DMS153 treated with DMSO at 0.1 percent for 48 hours (cell line): ENCODE measurements at regions not wholly inside any gene's neighbourhood (a gene's known extent, or its start where the extent isn't known, plus 50 kb on each side); places are given as distances from the start of the nearest gene placed in this dataset.

ENCODE experiments used
- DNase-seq: peaks from one replicate; lab custom pipeline; 2025; ENCODE audit not compliant: unreplicated experiment; lab: John Stamatoyannopoulos, UW

GRCh38 chr11:127898422-127899365 is 688.7 kb downstream of the ETS1 start:
- no peak for DNase-seq

DNA sequence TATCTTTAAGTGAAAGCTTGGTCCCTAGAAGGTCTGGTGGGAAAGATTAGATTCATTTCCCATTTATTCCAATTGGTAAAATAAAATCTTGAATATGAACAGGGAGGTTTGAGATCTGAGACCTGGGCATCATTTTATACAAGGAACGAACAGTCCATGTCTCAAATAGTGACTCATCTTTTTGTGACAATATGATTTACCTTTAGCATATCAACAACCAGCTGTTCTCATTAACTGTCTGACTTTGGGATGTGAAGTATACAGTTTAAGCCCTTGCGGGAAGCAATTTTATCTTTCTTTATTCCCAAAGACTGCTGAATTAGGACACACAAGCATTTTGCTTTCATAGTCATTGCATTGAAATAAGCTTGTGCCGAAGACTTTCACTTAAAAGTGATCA is 691.6 kb downstream of the ETS1 start:
- DNase-seq, result no peak

DNA sequence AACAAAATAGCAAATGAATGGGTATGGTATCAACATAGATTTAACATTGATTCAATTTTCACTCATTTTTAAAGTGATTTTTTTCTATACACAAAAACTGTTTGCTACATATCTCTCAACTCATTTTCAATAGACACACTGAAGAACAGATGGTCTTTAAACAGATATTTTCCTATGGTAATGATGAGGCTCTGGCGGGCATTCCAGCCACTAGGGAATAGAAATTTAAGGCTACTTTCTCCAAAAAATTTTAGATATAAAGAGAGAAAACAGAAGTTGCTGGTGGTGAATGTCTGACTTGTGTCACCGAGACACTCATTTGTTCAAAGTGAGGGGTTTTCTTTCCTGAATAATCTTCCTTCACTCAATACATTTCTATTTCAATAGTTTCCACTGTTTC is 693.0 kb downstream of the ETS1 start:
- no peak for DNase-seq

DNA sequence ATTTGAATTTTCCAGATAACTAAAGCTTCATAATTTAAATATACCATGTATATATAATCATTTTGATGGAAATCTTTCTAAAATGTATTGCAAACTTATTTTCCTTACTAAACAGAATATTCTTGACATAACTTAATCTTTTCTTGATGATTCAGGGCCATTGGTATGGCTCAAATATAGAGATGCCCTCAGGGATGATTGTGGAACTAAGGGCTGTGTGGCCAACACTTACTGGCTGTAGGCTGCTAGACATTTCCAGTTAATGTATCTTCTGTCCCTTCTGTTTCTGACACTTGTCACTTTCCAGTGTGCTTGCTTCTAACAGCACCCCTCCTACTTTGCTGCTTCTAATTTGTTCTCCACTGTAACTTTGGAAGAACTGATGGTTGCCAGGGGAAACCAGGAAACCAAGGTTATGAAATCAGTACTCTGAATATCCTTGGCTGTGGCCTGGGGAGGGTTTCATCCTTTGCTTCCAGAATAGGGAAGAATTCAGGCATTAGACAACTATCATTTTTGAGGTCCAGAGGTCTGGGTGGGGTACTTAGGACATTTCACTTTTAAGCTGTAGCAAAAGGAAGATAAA is 697.2 kb downstream of the ETS1 start:
- DNase-seq, result no peak

DNA sequence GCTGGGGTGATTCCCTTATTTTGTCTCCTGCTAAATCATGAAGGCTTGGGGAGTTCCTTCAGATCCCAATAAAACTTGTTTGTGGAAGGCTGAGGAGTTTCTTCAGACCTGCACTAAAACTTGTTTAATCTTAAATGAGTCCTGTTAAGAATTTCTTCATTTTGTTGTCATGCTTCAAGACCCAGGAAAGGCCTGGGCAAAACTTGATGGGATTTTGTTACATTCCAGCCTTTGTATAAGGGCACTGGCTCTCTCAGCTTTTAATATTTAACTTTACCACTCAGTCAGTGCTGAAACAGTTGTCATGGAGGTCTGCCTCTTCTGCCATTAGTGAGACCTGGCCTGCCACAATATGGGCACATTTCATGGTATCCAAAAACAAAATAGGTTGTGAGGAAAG is 699.0 kb downstream of the ETS1 start:
- no peak for DNase-seq

GRCh38 chr11:127875131-127875530 is 712.2 kb downstream of the ETS1 start:
- DNase-seq, result no peak

DNA sequence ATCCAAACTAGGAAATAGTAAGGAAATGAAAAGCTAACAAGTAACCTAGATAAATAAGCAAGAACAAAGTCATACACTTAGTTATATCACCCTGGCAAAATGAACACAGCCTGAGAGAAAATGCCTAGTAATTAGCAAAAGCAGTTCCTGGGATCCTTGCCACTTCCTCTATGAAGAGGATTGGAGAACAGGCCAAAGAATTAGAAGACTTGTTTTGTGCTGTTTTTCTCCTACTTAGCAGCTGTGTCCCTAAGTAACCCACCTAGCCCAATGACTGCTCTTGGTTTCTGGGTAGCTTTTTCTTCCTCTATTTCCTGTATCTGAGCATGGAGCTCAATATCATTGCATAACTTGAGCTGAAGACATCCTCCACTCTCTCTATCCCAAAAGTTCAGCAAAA is 713.9 kb downstream of the ETS1 start:
- DNase-seq, result no peak

- no peak for DNase-seq
Measured at GRCh38 chr11:127866109-127866508, 721.2 kb downstream of the ETS1 start.

- no peak for DNase-seq
Measured at GRCh38 chr11:127864861-127865260, 722.5 kb downstream of the ETS1 start.

DNA sequence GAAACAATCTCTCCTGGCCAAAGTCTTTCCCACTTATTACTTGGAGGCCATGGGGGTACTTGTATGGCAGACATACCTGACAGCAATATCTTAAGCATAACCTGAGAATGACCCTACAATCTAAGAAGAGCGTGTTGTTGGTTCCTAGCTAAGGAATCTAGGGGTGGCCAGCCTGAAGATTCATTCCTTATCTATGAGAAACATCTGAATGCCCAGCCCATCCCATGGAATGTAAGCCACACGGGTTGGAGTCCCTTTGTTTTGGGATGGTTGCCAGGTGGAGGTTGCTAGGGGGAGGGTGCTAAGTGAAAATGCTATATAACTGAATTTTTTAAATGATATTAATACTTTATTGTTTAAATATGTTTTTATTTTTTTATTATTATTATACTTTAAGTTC is 725.0 kb downstream of the ETS1 start:
- DNase-seq, result no peak

GRCh38 chr11:127859941-127860354 is 727.4 kb downstream of the ETS1 start:
- no peak for DNase-seq

DNA sequence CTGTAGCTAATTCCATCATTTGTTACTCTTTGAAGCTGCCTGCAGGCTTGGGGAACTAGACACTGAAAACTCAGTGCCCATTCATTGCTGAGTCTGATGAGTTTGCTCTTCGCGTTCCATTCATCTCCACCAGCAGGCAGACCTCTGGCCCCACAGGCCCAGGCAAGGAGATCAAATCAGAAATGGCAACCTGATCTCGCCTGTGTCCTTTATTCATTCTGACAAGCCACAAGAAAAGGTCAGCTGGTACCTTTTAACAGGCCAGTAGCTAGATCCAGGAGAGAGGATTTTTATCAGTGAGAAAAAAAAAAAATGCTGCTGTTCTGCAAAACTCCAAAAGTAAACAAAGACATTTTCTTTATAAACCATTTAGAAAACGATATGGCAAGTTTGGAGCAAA is 742.5 kb downstream of the ETS1 start:
- DNase-seq, result no peak

DNA sequence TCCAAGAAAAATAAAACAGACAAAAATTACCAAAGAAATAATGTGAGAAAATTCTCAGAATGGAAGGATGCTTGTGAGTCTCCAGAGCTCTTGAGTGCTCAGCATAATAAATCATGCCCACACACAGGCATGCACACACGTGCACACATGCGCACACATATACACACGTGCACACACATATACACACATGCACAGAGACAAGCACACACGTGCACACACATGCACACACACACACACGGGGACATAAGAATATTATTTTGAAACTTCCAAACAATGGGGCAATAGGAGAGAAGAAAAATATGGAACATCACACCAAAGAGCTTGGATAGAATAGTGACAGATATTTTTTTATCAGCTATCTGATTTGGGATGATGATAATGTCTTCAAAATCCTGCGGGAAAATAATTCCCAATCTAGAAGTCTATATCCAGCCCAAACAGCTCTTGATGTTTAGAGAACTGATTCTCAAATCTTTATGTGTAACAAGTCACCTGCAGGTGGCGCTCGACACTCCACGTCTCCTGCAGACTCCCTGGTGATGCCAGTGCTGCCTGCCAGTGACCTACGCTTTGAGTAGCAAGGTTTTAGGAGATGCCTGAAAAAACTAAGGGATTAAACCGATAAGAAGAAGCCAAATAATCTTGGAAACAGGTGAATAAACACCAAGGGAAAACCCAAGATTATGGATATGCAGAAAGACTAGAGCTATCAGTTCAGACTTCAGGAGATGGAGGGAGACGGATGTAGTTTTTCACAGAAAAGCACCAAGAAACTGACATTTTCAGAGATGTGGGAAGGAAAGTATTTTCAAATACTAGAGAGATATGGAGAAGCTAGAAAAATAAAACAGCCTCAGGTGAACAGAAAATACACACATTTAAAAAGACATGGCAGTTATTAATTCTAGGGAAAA is 743.6 kb downstream of the ETS1 start:
- DNase-seq, result peak; percentile 65

DNA sequence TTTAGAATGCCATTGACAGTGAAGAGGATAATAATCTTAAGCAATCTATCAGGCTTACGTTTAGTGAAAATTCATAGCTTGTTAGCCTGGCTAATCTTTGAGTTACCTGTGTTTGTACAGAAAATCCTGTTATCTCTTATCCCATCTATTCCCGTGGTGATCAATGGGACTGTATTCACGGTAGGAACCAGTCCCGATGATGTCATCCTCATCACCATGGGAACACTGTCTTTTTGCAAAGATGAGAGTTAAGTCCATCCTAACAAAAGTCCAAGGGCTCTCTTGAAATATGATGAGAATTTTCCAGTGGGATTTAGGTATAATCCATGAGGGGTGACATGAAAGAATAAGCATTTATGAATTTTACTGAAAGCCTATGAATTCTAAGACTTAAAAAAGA is 762.2 kb downstream of the ETS1 start:
- no peak for DNase-seq

DNA sequence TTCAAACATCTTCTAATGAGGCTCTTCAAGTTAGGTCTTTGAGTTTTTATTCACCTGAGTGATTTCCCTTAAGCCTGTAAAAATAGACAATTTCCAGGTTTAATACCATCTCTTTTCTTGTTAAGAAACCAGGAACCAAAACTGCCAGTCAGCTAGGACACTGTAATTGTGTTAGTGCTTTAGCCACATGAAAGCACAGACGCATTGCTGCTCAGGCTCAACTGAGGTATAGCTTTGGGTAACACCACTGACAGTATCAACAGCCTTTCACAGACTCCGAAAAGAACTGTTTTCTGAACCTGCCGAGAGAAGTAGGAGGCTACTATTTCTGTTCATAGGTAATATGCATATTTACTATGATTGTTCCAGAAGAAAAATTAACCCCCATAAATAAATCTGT is 768.7 kb downstream of the ETS1 start:
- DNase-seq, result no peak

- no peak for DNase-seq
Measured at GRCh38 chr11:127816962-127817361, 770.4 kb downstream of the ETS1 start.

- no peak for DNase-seq
Measured at GRCh38 chr11:127815331-127815730, 772.0 kb downstream of the ETS1 start.

- DNase-seq, result no peak
Measured at GRCh38 chr11:127806501-127806900, 780.9 kb downstream of the ETS1 start.

- no peak for DNase-seq
Measured at GRCh38 chr11:127805771-127806170, 781.6 kb downstream of the ETS1 start.

GRCh38 chr11:127804747-127805400 is 782.5 kb downstream of the ETS1 start:
- no peak for DNase-seq

- DNase-seq, result no peak
Measured at GRCh38 chr11:127803755-127804154, 783.6 kb downstream of the ETS1 start.
